SK-N-MC (cell line): ENCODE measurements at regions not wholly inside any gene's neighbourhood (a gene's known extent, or its start where the extent isn't known, plus 50 kb on each side); places are given as distances from the start of the nearest gene placed in this dataset.
"Not testable (repeated sequence)": the region's sequence is repeated elsewhere in the genome, so short reads cannot be mapped to it uniquely, and the experiment has no call there.

Source experiments
- DNase-seq: peaks from one replicate; pipeline ENCODE4 v3.0.0-alpha.2; 2011; ENCODE audit warnings: low read depth, low spot score
- H3K27ac ChIP-seq: fragments of 200-600 bp; sonication (generic); 2 replicates; pipeline ENCODE4 v1.5.1; 2016; ENCODE audit warnings: mixed run types
- H3K36me3 ChIP-seq: fragments of 200-600 bp; sonication (generic); 2 replicates; pipeline ENCODE4 v1.6.1; 2017; ENCODE audit warnings: antibody characterized with exemption, low read length, mixed read lengths; ENCODE audit not compliant: insufficient read depth
- H3K4me3 ChIP-seq: fragments of 200-600 bp; sonication (generic); 2 replicates; pipeline ENCODE4 v1.5.1; 2016
- H3K9ac ChIP-seq: fragments of 200-600 bp; sonication (generic); 2 replicates; pipeline ENCODE4 v1.8.0; 2017; ENCODE audit warnings: mixed run types, mixed read lengths; ENCODE audit not compliant: insufficient read length
- H3K9me3 ChIP-seq: fragments of 200-600 bp; sonication (generic); 2 replicates; pipeline ENCODE4 v1.6.1; 2017; ENCODE audit warnings: low read depth, mild to moderate bottlenecking, antibody characterized with exemption, low read length, moderate library complexity, mixed read lengths
- EZH2 ChIP-seq: fragments of 200-600 bp; sonication (generic); IDR thresholded peaks from one replicate; pipeline ENCODE4 v1.6.1; 2017; ENCODE audit warnings: antibody characterized with exemption
- FOXP2 ChIP-seq: optimal IDR thresholded peaks from 2 replicates; pipeline ENCODE3; 2011; ENCODE audit warnings: mild to moderate bottlenecking, moderate library complexity; ENCODE audit not compliant: insufficient read depth; ENCODE audit errors: extremely low read length, control extremely low read depth
- POLR2AphosphoS5 ChIP-seq: IDR thresholded peaks from 2 replicates; pipeline ENCODE4 v1.6.1; 2012; ENCODE audit warnings: mild to moderate bottlenecking, low read depth, low read length, borderline replicate concordance

GRCh38 chr5:102115736-102116135 lies 180.3 kb downstream of the SLCO4C1 start:
- TF ChIP-seq FOXP2 (no peak), POLR2AphosphoS5 (no peak), EZH2 (no peak)

GRCh38 chr5:102114525-102115069 lies 181.5 kb downstream of the SLCO4C1 start:
- DNase-seq, result no peak
- Histone ChIP-seq H3K9ac (no peak overlapping the region), H3K36me3 (no peaks in the 10 kb centered on the region), H3K9me3 (no peaks in the 10 kb centered on the region), H3K4me3 (no peak overlapping the region), H3K27ac (no peak overlapping the region)
- TF ChIP-seq EZH2 (no peak), POLR2AphosphoS5 (no peak), FOXP2 (no peak)

More at GRCh38 chr5:102115736-102116135, 180.3 kb downstream of the SLCO4C1 start:
- Histone ChIP-seq H3K9ac (no peak overlapping the region), H3K27ac (no peak overlapping the region), H3K9me3 (no peaks in the 10 kb centered on the region), H3K4me3 (no peak overlapping the region), H3K36me3 (no peaks in the 10 kb centered on the region)
- DNase-seq, result no peak

- no peak overlapping the region for H3K4me3 ChIP-seq
- no peak overlapping the region for H3K9ac ChIP-seq
- no peak for DNase-seq
- no peak overlapping the region for H3K27ac ChIP-seq
- no peaks in the 10 kb centered on the region for H3K9me3 ChIP-seq
- no peaks in the 10 kb centered on the region for H3K36me3 ChIP-seq
- TF ChIP-seq EZH2 (no peak), FOXP2 (no peak), POLR2AphosphoS5 (no peak)
Observed at GRCh38 chr5:102107865-102108264, 188.2 kb downstream of the SLCO4C1 start.

GRCh38 chr5:102106599-102106998 lies 189.5 kb downstream of the SLCO4C1 start:
- Histone ChIP-seq H3K9ac (no peak overlapping the region), H3K9me3 (no peaks in the 10 kb centered on the region), H3K36me3 (no peaks in the 10 kb centered on the region), H3K27ac (no peak overlapping the region), H3K4me3 (no peak overlapping the region)
- TF ChIP-seq POLR2AphosphoS5, result no peak
- no peak for DNase-seq

- H3K4me3 ChIP-seq, result no peak overlapping the region
- DNase-seq, result no peak
- no peak overlapping the region for H3K27ac ChIP-seq
- no peak for TF ChIP-seq EZH2
- no peaks in the 10 kb centered on the region for H3K36me3 ChIP-seq
- H3K9me3 ChIP-seq, result no peaks in the 10 kb centered on the region
- H3K9ac ChIP-seq, result no peak overlapping the region
Observed at GRCh38 chr5:102099766-102100331, 196.2 kb downstream of the SLCO4C1 start.

- not testable (repeated sequence) for DNase-seq, H3K36me3 ChIP-seq, H3K4me3 ChIP-seq, H3K9me3 ChIP-seq, H3K9ac ChIP-seq, H3K27ac ChIP-seq
Observed at GRCh38 chr5:102099083-102099482, 197.0 kb downstream of the SLCO4C1 start.

GRCh38 chr5:102098606-102099005 lies 197.5 kb downstream of the SLCO4C1 start:
- H3K9me3 ChIP-seq, H3K36me3 ChIP-seq, DNase-seq, H3K9ac ChIP-seq, H3K27ac ChIP-seq, H3K4me3 ChIP-seq: not testable (repeated sequence)

- no peak for DNase-seq
- TF ChIP-seq POLR2AphosphoS5 (no peak), EZH2 (no peak), FOXP2 (no peak)
- no peak overlapping the region for H3K27ac ChIP-seq
- no peaks in the 10 kb centered on the region for H3K9me3 ChIP-seq
- no peak overlapping the region for H3K4me3 ChIP-seq
- H3K36me3 ChIP-seq, result no peaks in the 10 kb centered on the region
- no peak overlapping the region for H3K9ac ChIP-seq
Observed at GRCh38 chr5:102090770-102091169, 205.3 kb downstream of the SLCO4C1 start.

- DNase-seq, result no peak
- TF ChIP-seq EZH2 (no peak), POLR2AphosphoS5 (no peak), FOXP2 (no peak)
- Histone ChIP-seq H3K36me3 (no peaks in the 10 kb centered on the region), H3K27ac (no peak overlapping the region), H3K9ac (no peak overlapping the region), H3K4me3 (no peak overlapping the region), H3K9me3 (no peaks in the 10 kb centered on the region)
Observed at GRCh38 chr5:102089883-102090282, 206.2 kb downstream of the SLCO4C1 start.
